MM.1S (cell line): ENCODE measurements at regions not wholly inside any gene's neighbourhood (a gene's known extent, or its start where the extent isn't known, plus 50 kb on each side); places are given as distances from the start of the nearest gene placed in this dataset.

Source experiments
- DNase-seq: peaks from one replicate; pipeline ENCODE4 v3.0.0-alpha.2; 2015
- H2AFZ ChIP-seq: fragments of 300-600 bp; sonication (generic); 2 replicates; pipeline ENCODE4 v1.6.0; 2016; ENCODE audit warnings: antibody characterized with exemption, low read length
- H3F3A ChIP-seq: fragments of 300-600 bp; sonication (generic); 2 replicates; pipeline ENCODE4 v1.6.1; 2016; ENCODE audit warnings: mild to moderate bottlenecking, antibody characterized with exemption, low read length, moderate library complexity, mixed read lengths; ENCODE audit not compliant: insufficient read depth
- H3K27ac ChIP-seq: fragments of 300-600 bp; sonication (generic); 2 replicates; pipeline ENCODE4 v1.5.1; 2016; ENCODE audit warnings: mild to moderate bottlenecking, low read length
- H3K27me3 ChIP-seq: fragments of 300-600 bp; sonication (generic); replicated peaks from 2 replicates; pipeline ENCODE4 v1.6.0; 2016; ENCODE audit warnings: low read length; ENCODE audit not compliant: insufficient read depth
- H3K36me3 ChIP-seq: fragments of 300-600 bp; sonication (generic); replicated peaks from 2 replicates; pipeline ENCODE4 v1.6.1; 2016; ENCODE audit warnings: mild to moderate bottlenecking, low read length, mixed read lengths; ENCODE audit not compliant: insufficient read depth
- H3K4me1 ChIP-seq: fragments of 300-600 bp; sonication (generic); 2 replicates; pipeline ENCODE4 v1.6.1; 2016; ENCODE audit warnings: low read length, mixed read lengths
- H3K4me2 ChIP-seq: fragments of 300-600 bp; sonication (generic); 2 replicates; pipeline ENCODE4 v1.6.0; 2016; ENCODE audit warnings: low read depth, low read length
- H3K4me3 ChIP-seq: fragments of 300-600 bp; sonication (generic); 2 replicates; pipeline ENCODE4 v1.5.1; 2016; ENCODE audit warnings: low read length, mixed read lengths
- H3K79me2 ChIP-seq: fragments of 300-600 bp; sonication (generic); 2 replicates; pipeline ENCODE4 v1.6.1; 2016; ENCODE audit warnings: mixed run types, low read length, mixed read lengths
- H3K9ac ChIP-seq: fragments of 300-600 bp; sonication (generic); 2 replicates; pipeline ENCODE4 v1.6.1; 2016; ENCODE audit warnings: low read length, mixed read lengths
- H3K9me2 ChIP-seq: fragments of 300-600 bp; sonication (generic); replicated peaks from 2 replicates; pipeline ENCODE4 v1.6.1; 2016; ENCODE audit warnings: mild to moderate bottlenecking, low read length, mixed read lengths; ENCODE audit not compliant: insufficient read depth
- H3K9me3 ChIP-seq: fragments of 300-600 bp; sonication (generic); replicated peaks from 2 replicates; pipeline ENCODE4 v1.6.1; 2016; ENCODE audit warnings: mild to moderate bottlenecking, low read length, mixed read lengths; ENCODE audit not compliant: insufficient read depth
- H4K20me1 ChIP-seq: fragments of 300-600 bp; sonication (generic); 2 replicates; pipeline ENCODE4 v1.6.1; 2016; ENCODE audit warnings: mild to moderate bottlenecking, low read length, moderate library complexity, mixed read lengths; ENCODE audit not compliant: insufficient read depth
- CTCF ChIP-seq: fragments of 300-600 bp; sonication (generic); IDR thresholded peaks from 2 replicates; pipeline ENCODE4 v1.5.1; 2016; ENCODE audit warnings: antibody characterized with exemption, low read length, mixed read lengths
- EZH2 ChIP-seq: fragments of 300-600 bp; sonication (generic); optimal IDR thresholded peaks from 2 replicates; pipeline ENCODE3; 2017; ENCODE audit warnings: low read depth, mild to moderate bottlenecking, antibody characterized with exemption, low read length, mixed read lengths
- EZH2phosphoT487 ChIP-seq: fragments of 300-600 bp; sonication (generic); IDR thresholded peaks from 2 replicates; pipeline ENCODE4 v1.6.1; 2018; ENCODE audit warnings: antibody characterized with exemption, low read length

- Histone ChIP-seq H3K9me2 (no peaks in the 10 kb centered on the region), H3K36me3 (no peaks in the 10 kb centered on the region), H3K27me3 (no peaks in the 10 kb centered on the region), H2AFZ (no peak overlapping the region), H3F3A (peaks cover 4% of the 10 kb centered on the region; the same call in 1 of the 2 replicates), H3K4me2 (no peak overlapping the region), H3K9ac (no peak overlapping the region), H3K4me1 (peaks cover 18% of the 10 kb centered on the region), H3K79me2 (no peaks in the 10 kb centered on the region), H3K27ac (no peak overlapping the region), H4K20me1 (no peaks in the 10 kb centered on the region), H3K9me3 (no peaks in the 10 kb centered on the region), H3K4me3 (no peak overlapping the region)
- TF ChIP-seq CTCF (no peak), EZH2phosphoT487 (no peak), EZH2 (no peak)
- no peak for DNase-seq
Observed at GRCh38 chr3:193974191-193974652, 161.7 kb upstream of the HES1 start.

GRCh38 chr3:193974671-193975535 lies 161.0 kb upstream of the HES1 start:
- no peak overlapping the region for H3K9ac ChIP-seq
- no peak overlapping the region for H3K4me3 ChIP-seq
- H2AFZ ChIP-seq, result no peak overlapping the region
- no peaks in the 10 kb centered on the region for H3K79me2 ChIP-seq
- H4K20me1 ChIP-seq, result no peaks in the 10 kb centered on the region
- no peaks in the 10 kb centered on the region for H3K9me3 ChIP-seq
- H3K9me2 ChIP-seq, result no peaks in the 10 kb centered on the region
- no peak overlapping the region for H3K27ac ChIP-seq
- no peak for DNase-seq
- H3K4me2 ChIP-seq, result no peak overlapping the region
- H3K27me3 ChIP-seq, result no peaks in the 10 kb centered on the region
- TF ChIP-seq CTCF (no peak), EZH2 (no peak), EZH2phosphoT487 (no peak)
- peaks cover 16% of the 10 kb centered on the region for H3K4me1 ChIP-seq
- no peaks in the 10 kb centered on the region for H3K36me3 ChIP-seq
- peaks cover 4% of the 10 kb centered on the region; the same call in 1 of the 2 replicates for H3F3A ChIP-seq

GRCh38 chr3:193977622-193978021 lies 158.3 kb upstream of the HES1 start:
- TF ChIP-seq CTCF, result no peak
- TF ChIP-seq EZH2, result no peak
- TF ChIP-seq EZH2phosphoT487, result no peak
- Histone ChIP-seq H3K4me1 (no peaks in the 10 kb centered on the region), H2AFZ (no peak overlapping the region), H3K9me2 (no peaks in the 10 kb centered on the region), H3K9ac (no peak overlapping the region), H3K36me3 (no peaks in the 10 kb centered on the region), H3K4me2 (no peak overlapping the region), H3F3A (no peaks in the 10 kb centered on the region), H3K27me3 (no peaks in the 10 kb centered on the region), H4K20me1 (no peaks in the 10 kb centered on the region), H3K4me3 (no peak overlapping the region), H3K79me2 (no peaks in the 10 kb centered on the region), H3K9me3 (no peaks in the 10 kb centered on the region), H3K27ac (no peak overlapping the region)
- DNase-seq, result no peak
